ENCODE measurements at regions not wholly inside any gene's neighbourhood (a gene's known extent, or its start where the extent isn't known, plus 50 kb on each side); places are given as distances from the start of the nearest gene placed in this dataset.
A peak's percentile ranks its signal among the peaks of the same experiment; 100 is the strongest.
"Not testable (repeated sequence)": the region's sequence is repeated elsewhere in the genome, so short reads cannot be mapped to it uniquely, and the experiment has no call there.

- Histone ChIP-seq H3K4me3 (ENCODE audit: low read depth, low read length) (no peak overlapping the region), H3K36me3 (ENCODE audit: control insufficient read depth, insufficient read depth, low read length) (no peaks in the 10 kb centered on the region), H3K27me3 (ENCODE audit: control insufficient read depth, insufficient read depth, low read length) (no peaks in the 10 kb centered on the region)
- DNase-seq (ENCODE audit: low read depth) = no peak
- no peak for TF ChIP-seq CTCF (IDR thresholded peaks at IDR 0.05; ENCODE audit: insufficient read depth, low read length, poor library complexity, severe bottlenecking)
Observed at GRCh38 chr3:34106379-34106778, 307.9 kb downstream of the PDCD6IP start.

GRCh38 chr3:34106879-34107278 is 308.4 kb downstream of the PDCD6IP start:
- Histone ChIP-seq H3K4me3 (ENCODE audit: low read depth, low read length) (no peak overlapping the region), H3K27me3 (ENCODE audit: control insufficient read depth, insufficient read depth, low read length) (no peaks in the 10 kb centered on the region), H3K36me3 (ENCODE audit: control insufficient read depth, insufficient read depth, low read length) (no peaks in the 10 kb centered on the region)
- no peak for DNase-seq (ENCODE audit: low read depth)
- peak; percentile 59 for TF ChIP-seq CTCF (IDR thresholded peaks at IDR 0.05; ENCODE audit: insufficient read depth, low read length, poor library complexity, severe bottlenecking)

GRCh38 chr3:34107669-34108068 is 309.2 kb downstream of the PDCD6IP start:
- TF ChIP-seq CTCF (IDR thresholded peaks at IDR 0.05; ENCODE audit: insufficient read depth, low read length, poor library complexity, severe bottlenecking) = no peak
- Histone ChIP-seq H3K4me3 (ENCODE audit: low read depth, low read length) (no peak overlapping the region), H3K36me3 (ENCODE audit: control insufficient read depth, insufficient read depth, low read length) (no peaks in the 10 kb centered on the region), H3K27me3 (ENCODE audit: control insufficient read depth, insufficient read depth, low read length) (no peaks in the 10 kb centered on the region)
- DNase-seq (ENCODE audit: low read depth) = no peak

GRCh38 chr3:34109021-34109420 is 310.6 kb downstream of the PDCD6IP start:
- Histone ChIP-seq H3K27me3 (ENCODE audit: control insufficient read depth, insufficient read depth, low read length) (no peaks in the 10 kb centered on the region), H3K36me3 (ENCODE audit: control insufficient read depth, insufficient read depth, low read length) (no peaks in the 10 kb centered on the region), H3K4me3 (ENCODE audit: low read depth, low read length) (no peak overlapping the region)
- DNase-seq (ENCODE audit: low read depth) = no peak
- TF ChIP-seq CTCF (IDR thresholded peaks at IDR 0.05; ENCODE audit: insufficient read depth, low read length, poor library complexity, severe bottlenecking) = no peak

- Histone ChIP-seq H3K36me3 (ENCODE audit: control insufficient read depth, insufficient read depth, low read length) (no peaks in the 10 kb centered on the region), H3K4me3 (ENCODE audit: low read depth, low read length) (no peak overlapping the region), H3K27me3 (ENCODE audit: control insufficient read depth, insufficient read depth, low read length) (no peaks in the 10 kb centered on the region)
- no peak for TF ChIP-seq CTCF (IDR thresholded peaks at IDR 0.05; ENCODE audit: insufficient read depth, low read length, poor library complexity, severe bottlenecking)
- no peak for DNase-seq (ENCODE audit: low read depth)
Observed at GRCh38 chr3:34109846-34110245, 311.4 kb downstream of the PDCD6IP start.

GRCh38 chr3:34111361-34111760 is 312.9 kb downstream of the PDCD6IP start:
- no peaks in the 10 kb centered on the region for H3K27me3 ChIP-seq (ENCODE audit: control insufficient read depth, insufficient read depth, low read length)
- H3K4me3 ChIP-seq (ENCODE audit: low read depth, low read length) = no peak overlapping the region
- TF ChIP-seq CTCF (IDR thresholded peaks at IDR 0.05; ENCODE audit: insufficient read depth, low read length, poor library complexity, severe bottlenecking) = no peak
- no peak for DNase-seq (ENCODE audit: low read depth)
- H3K36me3 ChIP-seq (ENCODE audit: control insufficient read depth, insufficient read depth, low read length) = no peaks in the 10 kb centered on the region

- not testable (repeated sequence) for H3K27me3 ChIP-seq (ENCODE audit: control insufficient read depth, insufficient read depth, low read length); DNase-seq (ENCODE audit: low read depth); H3K4me3 ChIP-seq (ENCODE audit: low read depth, low read length); H3K36me3 ChIP-seq (ENCODE audit: control insufficient read depth, insufficient read depth, low read length)
Observed at GRCh38 chr3:34112261-34112660, 313.8 kb downstream of the PDCD6IP start.
